WI38 (cell line): ENCODE measurements at regions not wholly inside any gene's neighbourhood (a gene's known extent, or its start where the extent isn't known, plus 50 kb on each side); places are given as distances from the start of the nearest gene placed in this dataset.

Source experiments
- H3K4me3 ChIP-seq: 2 replicates; pipeline ENCODE4 v1.5.1; 2011; ENCODE audit warnings: low read depth, mild to moderate bottlenecking, control low read depth, low read length
- CTCF ChIP-seq: IDR thresholded peaks from 2 replicates; pipeline ENCODE4 v1.5.1; 2012; ENCODE audit warnings: low read depth, mild to moderate bottlenecking, control low read depth, low read length

- TF ChIP-seq CTCF = no peak
- no peak overlapping the region for H3K4me3 ChIP-seq
Measured at GRCh38 chr10:33493978-33494377, 159.5 kb upstream of the NRP1 start.

GRCh38 chr10:33493497-33493896, 159.0 kb upstream of the NRP1 start:
- H3K4me3 ChIP-seq = no peak overlapping the region
- no peak for TF ChIP-seq CTCF

- no peak for TF ChIP-seq CTCF
- H3K4me3 ChIP-seq = no peak overlapping the region
Measured at GRCh38 chr10:33492701-33493345, 158.4 kb upstream of the NRP1 start.

- TF ChIP-seq CTCF = no peak
- H3K4me3 ChIP-seq = no peak overlapping the region
Measured at GRCh38 chr10:33489501-33490176, 155.2 kb upstream of the NRP1 start.

GRCh38 chr10:33487014-33487776, 152.7 kb upstream of the NRP1 start:
- H3K4me3 ChIP-seq = 0 out of 2 replicates have a peak overlapping the region, but pooled peaks have one; percentile 10
- TF ChIP-seq CTCF = no peak

- no peak for TF ChIP-seq CTCF
- H3K4me3 ChIP-seq = no peak overlapping the region
Measured at GRCh38 chr10:33485276-33485675, 150.8 kb upstream of the NRP1 start.

GRCh38 chr10:33484787-33485186, 150.3 kb upstream of the NRP1 start:
- TF ChIP-seq CTCF = no peak
- no peak overlapping the region for H3K4me3 ChIP-seq
